NCI-H524 (cell line): ENCODE measurements at regions not wholly inside any gene's neighbourhood (a gene's known extent, or its start where the extent isn't known, plus 50 kb on each side); places are given as distances from the start of the nearest gene placed in this dataset.

Source experiments
- DNase-seq, 2 experiments: peaks; one replicate each; lab custom pipeline; 2025; lab: John Stamatoyannopoulos, UW

- DNase-seq: no peak
Observed at GRCh38 chr5:158162026-158162425, 303.1 kb upstream of the CLINT1 start.

GRCh38 chr5:158159621-158160020 lies 300.7 kb upstream of the CLINT1 start:
- no peak for DNase-seq

- DNase-seq: no peak
Observed at GRCh38 chr5:158155811-158156505, 297.0 kb upstream of the CLINT1 start.

GRCh38 chr5:158155067-158155466 lies 296.1 kb upstream of the CLINT1 start:
- DNase-seq: no peak

GRCh38 chr5:158154226-158155005 lies 295.5 kb upstream of the CLINT1 start:
- DNase-seq: no peak

GRCh38 chr5:158153508-158153907 lies 294.6 kb upstream of the CLINT1 start:
- no peak for DNase-seq

GRCh38 chr5:158152136-158152535 lies 293.2 kb upstream of the CLINT1 start:
- DNase-seq: no peak

GRCh38 chr5:158147227-158147626 lies 288.3 kb upstream of the CLINT1 start:
- no peak for DNase-seq

- no peak for DNase-seq
Observed at GRCh38 chr5:158145827-158146226, 286.9 kb upstream of the CLINT1 start.

GRCh38 chr5:158143081-158143480 lies 284.1 kb upstream of the CLINT1 start:
- DNase-seq: no peak

GRCh38 chr5:158142156-158142555 lies 283.2 kb upstream of the CLINT1 start:
- DNase-seq: no peak

GRCh38 chr5:158140120-158140731 lies 281.3 kb upstream of the CLINT1 start:
- peak; percentile 49 to 83 for DNase-seq

- no peak for DNase-seq
Observed at GRCh38 chr5:158139161-158139560, 280.2 kb upstream of the CLINT1 start.

GRCh38 chr5:158135682-158136179 lies 276.8 kb upstream of the CLINT1 start:
- DNase-seq: peak; percentile 57 to 88

GRCh38 chr5:158133369-158133768 lies 274.4 kb upstream of the CLINT1 start:
- no peak for DNase-seq

- DNase-seq: peak; percentile 35 to 69
Observed at GRCh38 chr5:158127536-158127935, 268.6 kb upstream of the CLINT1 start.

- peak in 1 of 2 experiments; percentile 22 for DNase-seq
Observed at GRCh38 chr5:158126442-158127405, 267.8 kb upstream of the CLINT1 start.

GRCh38 chr5:158124606-158125316 lies 265.8 kb upstream of the CLINT1 start:
- DNase-seq: no peak

- no peak for DNase-seq
Observed at GRCh38 chr5:158123595-158123994, 264.6 kb upstream of the CLINT1 start.

- peak; percentile 19 to 30 for DNase-seq
Observed at GRCh38 chr5:158121678-158122077, 262.7 kb upstream of the CLINT1 start.

- no peak for DNase-seq
Observed at GRCh38 chr5:158120760-158121159, 261.8 kb upstream of the CLINT1 start.
